Ovary (tissue), 7 donors: ENCODE measurements at regions not wholly inside any gene's neighbourhood (a gene's known extent, or its start where the extent isn't known, plus 50 kb on each side); places are given as distances from the start of the nearest gene placed in this dataset.

Experiments
- DNase-seq, 5 donors: peaks; one replicate each; pipeline ENCODE4 v3.0.0-alpha.2; 2019 to 2020
- H3K27ac ChIP-seq, 2 donors: fragments of 200-600 bp; one replicate each; pipeline versions ENCODE4 v1.5.1 to v1.8.0; 2019 to 2022
- H3K27me3 ChIP-seq: fragments of 200-600 bp; one replicate; pipeline ENCODE4 v1.8.0; 2022
- H3K36me3 ChIP-seq: fragments of 200-600 bp; sonication (generic); one replicate; pipeline ENCODE4 v1.5.1; 2019
- H3K4me1 ChIP-seq: one replicate; pipeline ENCODE4 v1.8.1; 2013; ENCODE audit warnings: mild to moderate bottlenecking, moderate library complexity; ENCODE audit not compliant: insufficient read depth
- H3K4me3 ChIP-seq: fragments of 200-600 bp; sonication (generic); one replicate; pipeline ENCODE4 v1.5.1; 2017
- H3K9me3 ChIP-seq, 2 donors: fragments of 200-600 bp in 1 of 2; sonication (generic) in 1 of 2; one replicate each; pipeline versions ENCODE4 v1.5.1 to v1.8.1; 2013 to 2019; ENCODE audit warnings: mild to moderate bottlenecking in 1 of 2, moderate library complexity in 1 of 2
- EP300 ChIP-seq: sonication (generic); formaldehyde crosslinking; IDR thresholded peaks from one replicate; pipeline ENCODE4 v1.6.1; 2017; ENCODE audit warnings: antibody characterized with exemption
- POLR2A ChIP-seq: fragments of 450-650 bp; IDR thresholded peaks from one replicate; pipeline ENCODE4 v1.6.1; 2017; ENCODE audit warnings: antibody characterized with exemption, mild to moderate bottlenecking, moderate library complexity
- WGBS, 3 donors: extraction: QIAGEN DNeasy Blood & Tissue Kit in 1 of 3; methylation state at CpG; one replicate each; pipeline versions ENCODE4 v1.1.5 to v1.1.7; 2013 to 2017; 5-methylcytosine and 5-hydroxymethylcytosine counted together
- intact Hi-C, 4 donors: fragments of 100-400 bp; cut with DNase I; formaldehyde crosslinking; loops; one replicate each; pipeline versions ENCODE4 v1.11.0 to v1.15.1; 2022 to 2023
- TF ChIP-seq, protein P1 (sequence below), 3 donors: fragments of 450-650 bp in 2 of 3; fragments of 200-600 bp in 1 of 3; IDR thresholded peaks; one replicate each; pipeline versions ENCODE4 v1.5.1 to v1.8.0; 2016 to 2022; ENCODE audit warnings: antibody characterized with exemption in 3 of 3, mild to moderate bottlenecking in 1 of 3
- donor health status: DM: no; HTN: no; CAD: no; lungs with moderate emphysema.
- donor health status: DM: no; HTN: no; CAD: no.
- donor health status: Bipolar disorder and iron deficiency.
- donor health status: DM: no; HTN: no; CAD: no.
- donor health status: DM: yes; HTN: yes; CAD: no.

DNA sequence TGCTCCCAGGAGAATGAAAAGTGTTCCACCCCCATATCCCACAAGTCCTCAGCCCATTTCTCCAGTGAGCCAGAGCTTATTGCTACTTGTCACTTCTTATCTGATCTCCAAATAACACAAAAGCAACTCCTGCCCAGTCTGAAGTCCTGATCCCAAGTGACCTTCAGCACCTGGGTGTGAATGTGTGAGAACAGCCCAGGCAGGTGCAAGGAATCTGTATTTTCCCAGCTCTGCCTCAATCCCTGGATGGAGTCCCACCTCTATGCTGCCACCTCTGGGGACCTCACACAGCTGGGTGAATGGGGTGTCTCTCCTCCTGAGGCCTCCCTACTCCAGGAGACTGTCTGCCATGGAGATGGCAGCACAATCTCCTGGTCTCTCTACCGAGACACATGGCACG, 402.4 kb upstream of the PROX1 start:
- WGBS, 3 donors: 65 to 83% (median 77%) methylated on average over 2 of the region's 2 CpGs
- intact Hi-C loops: no loop called here
- Histone ChIP-seq H3K9me3 (no peaks in the 10 kb centered on the region), H3K27ac (no peak overlapping the region), H3K36me3 (no peaks in the 10 kb centered on the region), H3K4me1 (no peaks in the 10 kb centered on the region), H3K4me3 (no peak overlapping the region), H3K27me3 (no peaks in the 10 kb centered on the region)
- no peak for TF ChIP-seq POLR2A
- TF ChIP-seq, protein P1, sequence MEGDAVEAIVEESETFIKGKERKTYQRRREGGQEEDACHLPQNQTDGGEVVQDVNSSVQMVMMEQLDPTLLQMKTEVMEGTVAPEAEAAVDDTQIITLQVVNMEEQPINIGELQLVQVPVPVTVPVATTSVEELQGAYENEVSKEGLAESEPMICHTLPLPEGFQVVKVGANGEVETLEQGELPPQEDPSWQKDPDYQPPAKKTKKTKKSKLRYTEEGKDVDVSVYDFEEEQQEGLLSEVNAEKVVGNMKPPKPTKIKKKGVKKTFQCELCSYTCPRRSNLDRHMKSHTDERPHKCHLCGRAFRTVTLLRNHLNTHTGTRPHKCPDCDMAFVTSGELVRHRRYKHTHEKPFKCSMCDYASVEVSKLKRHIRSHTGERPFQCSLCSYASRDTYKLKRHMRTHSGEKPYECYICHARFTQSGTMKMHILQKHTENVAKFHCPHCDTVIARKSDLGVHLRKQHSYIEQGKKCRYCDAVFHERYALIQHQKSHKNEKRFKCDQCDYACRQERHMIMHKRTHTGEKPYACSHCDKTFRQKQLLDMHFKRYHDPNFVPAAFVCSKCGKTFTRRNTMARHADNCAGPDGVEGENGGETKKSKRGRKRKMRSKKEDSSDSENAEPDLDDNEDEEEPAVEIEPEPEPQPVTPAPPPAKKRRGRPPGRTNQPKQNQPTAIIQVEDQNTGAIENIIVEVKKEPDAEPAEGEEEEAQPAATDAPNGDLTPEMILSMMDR (IDR thresholded peaks at IDR 0.05): no peak
- TF ChIP-seq EP300: no peak
- no peak for DNase-seq

DNA sequence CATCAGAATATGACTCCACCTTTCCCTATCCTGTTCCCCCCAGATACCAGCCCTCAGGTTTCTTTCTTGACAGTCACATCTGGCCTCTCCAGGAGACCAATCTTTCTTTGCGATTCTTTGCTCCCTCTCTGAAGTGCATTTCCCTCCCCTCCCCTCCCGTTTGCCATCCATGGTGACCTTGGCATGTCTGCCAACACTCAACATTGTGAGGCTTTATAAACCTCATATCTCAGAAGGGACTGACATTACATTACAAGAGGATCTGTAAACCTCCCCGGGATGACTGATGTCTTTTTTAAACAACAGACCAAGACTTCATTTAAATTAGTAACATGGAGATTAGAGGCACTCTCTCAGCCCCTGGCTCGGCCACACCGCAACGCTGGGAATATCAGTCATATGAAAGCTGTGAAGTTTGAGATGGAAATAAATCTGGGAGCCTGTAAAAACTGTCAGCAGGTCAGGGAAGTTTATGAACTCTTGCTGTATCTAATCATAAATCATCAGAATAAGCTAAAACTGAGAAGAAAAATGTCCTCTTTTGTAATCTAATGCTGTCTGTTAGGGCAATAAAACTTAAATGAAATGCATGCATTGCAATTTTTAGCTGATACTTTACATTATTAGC, 401.7 kb upstream of the PROX1 start:
- 8 to 9% (median 8%) methylated on average over 6 of the region's 6 CpGs for WGBS, 3 donors
- intact Hi-C loops: no loop called here

DNA sequence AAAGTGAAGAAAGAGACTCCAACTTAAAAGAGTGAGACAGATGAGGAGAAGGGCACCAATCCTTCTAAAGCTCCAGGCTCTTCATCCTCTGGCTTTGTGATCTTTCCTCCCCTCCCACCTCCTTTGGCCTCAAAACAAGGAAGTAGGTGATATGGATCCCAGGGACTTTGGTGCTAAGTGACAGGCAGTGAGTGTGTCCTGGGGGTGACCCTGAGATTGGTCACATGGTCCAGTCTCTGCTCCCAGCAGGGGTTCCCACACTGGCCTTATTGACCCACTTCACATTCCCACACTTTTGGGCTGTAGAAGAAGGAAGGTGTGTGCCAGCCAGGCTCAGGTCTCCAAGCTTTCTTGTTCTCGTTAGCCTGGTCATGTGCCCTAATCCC, 401.2 kb upstream of the PROX1 start:
- intact Hi-C loops: no loop called here
- no peak for DNase-seq
- Histone ChIP-seq H3K4me1 (no peaks in the 10 kb centered on the region), H3K27me3 (no peaks in the 10 kb centered on the region), H3K36me3 (no peaks in the 10 kb centered on the region), H3K9me3 (no peaks in the 10 kb centered on the region), H3K4me3 (no peak overlapping the region), H3K27ac (no peak overlapping the region)
- 25 to 52% (median 31%) methylated on average over 1 of the region's 1 CpG for WGBS, 3 donors
- no peak for TF ChIP-seq POLR2A
- no peak for TF ChIP-seq EP300
- TF ChIP-seq, protein P1 (IDR thresholded peaks at IDR 0.05): no peak

More for the DNA sequence above, 401.7 kb upstream of the PROX1 start:
- DNase-seq: no peak
- TF ChIP-seq, protein P1 (IDR thresholded peaks at IDR 0.05): no peak
- no peak for TF ChIP-seq EP300
- no peak for TF ChIP-seq POLR2A
- Histone ChIP-seq H3K27me3 (no peaks in the 10 kb centered on the region), H3K4me1 (no peaks in the 10 kb centered on the region), H3K4me3 (no peak overlapping the region), H3K36me3 (no peaks in the 10 kb centered on the region), H3K27ac (no peak overlapping the region), H3K9me3 (no peaks in the 10 kb centered on the region)

DNA sequence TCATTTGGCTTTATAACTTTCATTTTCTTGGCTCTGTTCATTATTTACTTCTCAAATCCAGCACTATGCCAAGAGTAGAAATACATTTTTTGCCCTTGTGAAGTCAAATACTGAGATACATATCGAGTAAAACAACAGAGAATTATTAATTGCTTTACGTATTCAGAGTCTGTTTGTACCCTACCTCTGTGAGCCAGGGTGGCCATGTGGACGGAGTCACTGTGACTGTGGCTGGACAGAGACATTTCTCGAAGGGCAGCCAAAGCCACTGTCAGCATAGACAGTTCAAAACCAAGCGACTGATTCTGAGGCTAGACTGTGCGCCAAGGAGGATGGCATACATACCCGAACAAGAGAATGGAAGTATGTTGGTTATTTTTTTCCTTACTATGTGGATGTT, 391.0 kb upstream of the PROX1 start:
- no peak for TF ChIP-seq POLR2A
- TF ChIP-seq, protein P1 (IDR thresholded peaks at IDR 0.05): no peak
- TF ChIP-seq EP300: no peak
- Histone ChIP-seq H3K9me3 (no peaks in the 10 kb centered on the region), H3K36me3 (no peaks in the 10 kb centered on the region), H3K27me3 (no peaks in the 10 kb centered on the region), H3K4me3 (no peak overlapping the region), H3K27ac (no peak overlapping the region), H3K4me1 (no peaks in the 10 kb centered on the region)
- WGBS, 3 donors: 62 to 76% (median 72%) methylated on average over 7 of the region's 7 CpGs
- DNase-seq: no peak
- intact Hi-C loops: no loop called here
